Parathyroid adenoma (tissue), 2 donors: ENCODE measurements at regions not wholly inside any gene's neighbourhood (a gene's known extent, or its start where the extent isn't known, plus 50 kb on each side); places are given as distances from the start of the nearest gene placed in this dataset.

Experiments used
- H2AFZ ChIP-seq: fragments of 300-600 bp; sonication (generic); one replicate; pipeline ENCODE4 v1.7.0; 2017; ENCODE audit warnings: antibody characterized with exemption, mild to moderate bottlenecking
- H3K27ac ChIP-seq: fragments of 300-600 bp; sonication (generic); one replicate; pipeline ENCODE4 v1.7.0; 2017
- H3K27me3 ChIP-seq: fragments of 300-600 bp; sonication (generic); one replicate; pipeline ENCODE4 v1.7.0; 2017; ENCODE audit warnings: low read length; ENCODE audit not compliant: control insufficient read depth, insufficient read depth
- H3K36me3 ChIP-seq: fragments of 300-600 bp; sonication (generic); one replicate; pipeline ENCODE4 v1.7.0; 2017; ENCODE audit warnings: low read length; ENCODE audit not compliant: control insufficient read depth, insufficient read depth
- H3K4me1 ChIP-seq: fragments of 300-600 bp; sonication (generic); one replicate; pipeline ENCODE4 v1.7.0; 2017; ENCODE audit warnings: control low read depth
- H3K4me2 ChIP-seq: fragments of 300-600 bp; sonication (generic); one replicate; pipeline ENCODE4 v1.7.0; 2017; ENCODE audit warnings: low read length
- H3K4me3 ChIP-seq: fragments of 300-600 bp; sonication (generic); one replicate; pipeline ENCODE4 v1.7.0; 2017; ENCODE audit warnings: low read depth, low read length
- H3K79me2 ChIP-seq: fragments of 300-600 bp; sonication (generic); one replicate; pipeline ENCODE4 v1.7.0; 2017; ENCODE audit warnings: control low read depth
- H3K9ac ChIP-seq: fragments of 300-600 bp; sonication (generic); one replicate; pipeline ENCODE4 v1.7.0; 2017; ENCODE audit warnings: mild to moderate bottlenecking
- H3K9me3 ChIP-seq: fragments of 300-600 bp; sonication (generic); one replicate; pipeline ENCODE4 v1.7.0; 2017; ENCODE audit warnings: low read length; ENCODE audit not compliant: control insufficient read depth
- CTCF ChIP-seq: fragments of 300-600 bp; sonication (generic); IDR thresholded peaks from one replicate; pipeline ENCODE4 v1.7.0; 2017; ENCODE audit warnings: antibody characterized with exemption, mild to moderate bottlenecking
- donor health status: primary hyperparathyroidism.

- Histone ChIP-seq H3K79me2 (no peaks in the 10 kb centered on the region), H3K9me3 (no peaks in the 10 kb centered on the region), H3K36me3 (no peaks in the 10 kb centered on the region), H3K4me3 (no peak overlapping the region), H2AFZ (no peak overlapping the region), H3K9ac (no peak overlapping the region), H3K27ac (no peak overlapping the region), H3K4me2 (no peak overlapping the region), H3K4me1 (no peaks in the 10 kb centered on the region), H3K27me3 (no peaks in the 10 kb centered on the region)
- TF ChIP-seq CTCF = no peak
These were observed 409.5 kb upstream of the ADGRL2 start for GRCh38 chr1:81391125-81391828.

- no peak overlapping the region for H3K4me3 ChIP-seq
- no peaks in the 10 kb centered on the region for H3K79me2 ChIP-seq
- H3K9me3 ChIP-seq = no peaks in the 10 kb centered on the region
- no peak overlapping the region for H2AFZ ChIP-seq
- H3K27ac ChIP-seq = no peak overlapping the region
- H3K36me3 ChIP-seq = no peaks in the 10 kb centered on the region
- H3K4me1 ChIP-seq = no peaks in the 10 kb centered on the region
- H3K4me2 ChIP-seq = no peak overlapping the region
- TF ChIP-seq CTCF = no peak
- H3K9ac ChIP-seq = no peak overlapping the region
- H3K27me3 ChIP-seq = no peaks in the 10 kb centered on the region
These were observed 412.3 kb upstream of the ADGRL2 start for GRCh38 chr1:81388435-81388834.

- Histone ChIP-seq H3K27me3 (no peaks in the 10 kb centered on the region), H3K36me3 (no peaks in the 10 kb centered on the region), H3K27ac (no peak overlapping the region), H3K9ac (no peak overlapping the region), H3K4me3 (no peak overlapping the region), H3K4me1 (no peaks in the 10 kb centered on the region), H3K4me2 (no peak overlapping the region), H3K9me3 (no peaks in the 10 kb centered on the region), H3K79me2 (no peaks in the 10 kb centered on the region), H2AFZ (no peak overlapping the region)
- no peak for TF ChIP-seq CTCF
These were observed 413.3 kb upstream of the ADGRL2 start for GRCh38 chr1:81387446-81387845.

GRCh38 chr1:81382561-81382960 lies 418.2 kb upstream of the ADGRL2 start:
- Histone ChIP-seq H3K79me2 (no peaks in the 10 kb centered on the region), H3K4me3 (no peak overlapping the region), H3K36me3 (no peaks in the 10 kb centered on the region), H3K4me2 (no peak overlapping the region), H3K4me1 (no peaks in the 10 kb centered on the region), H3K9ac (no peak overlapping the region), H3K27ac (no peak overlapping the region), H3K27me3 (no peaks in the 10 kb centered on the region), H2AFZ (no peak overlapping the region), H3K9me3 (no peaks in the 10 kb centered on the region)
- TF ChIP-seq CTCF = no peak

GRCh38 chr1:81381881-81382280 lies 418.9 kb upstream of the ADGRL2 start:
- no peaks in the 10 kb centered on the region for H3K36me3 ChIP-seq
- TF ChIP-seq CTCF = no peak
- H3K4me2 ChIP-seq = no peak overlapping the region
- H3K27me3 ChIP-seq = no peaks in the 10 kb centered on the region
- no peaks in the 10 kb centered on the region for H3K9me3 ChIP-seq
- no peak overlapping the region for H3K9ac ChIP-seq
- no peak overlapping the region for H3K4me3 ChIP-seq
- no peak overlapping the region for H3K27ac ChIP-seq
- no peaks in the 10 kb centered on the region for H3K4me1 ChIP-seq
- no peak overlapping the region for H2AFZ ChIP-seq
- H3K79me2 ChIP-seq = no peaks in the 10 kb centered on the region
